WTC11 (cell line): ENCODE measurements at regions not wholly inside any gene's neighbourhood (a gene's known extent, or its start where the extent isn't known, plus 50 kb on each side); places are given as distances from the start of the nearest gene placed in this dataset.

Experiments used
- ATAC-seq: fragments of 200-7000 bp; cut with Tn5 transposase; 2 replicates; pipeline ENCODE4 v1.10.0; 2021; ENCODE audit warnings: mild to moderate bottlenecking, moderate library complexity
- CTCF ChIA-PET: fragments of 300-600 bp; sonication (Branson Sonifier 250); formaldehyde crosslinking; loops from one replicate; lab custom pipeline; 2021; ENCODE audit warnings: antibody characterized with exemption; lab: Charles Lee
- POLR2A ChIA-PET: fragments of 350-600 bp; sonication (Branson Sonifier 250); formaldehyde crosslinking; loops from one replicate; lab custom pipeline; 2021; ENCODE audit warnings: antibody characterized with exemption; lab: Charles Lee
- DNase-seq: peaks from one replicate; pipeline ENCODE4 v3.0.0; 2021; ENCODE audit warnings: low spot score
- H3K27ac Mint-ChIP-seq: 2 replicates; pipeline ENCODE4 v1.8.0; 2021; ENCODE audit warnings: mixed read lengths
- H3K27me3 Mint-ChIP-seq: 2 replicates; pipeline ENCODE4 v1.8.0; 2021; ENCODE audit warnings: low read depth, mild to moderate bottlenecking, moderate library complexity, mixed read lengths
- H3K36me3 Mint-ChIP-seq: 2 replicates; pipeline ENCODE4 v1.8.0; 2021; ENCODE audit warnings: mixed read lengths
- H3K4me1 Mint-ChIP-seq: 2 replicates; pipeline ENCODE4 v1.8.0; 2022; ENCODE audit warnings: mixed read lengths
- H3K4me3 Mint-ChIP-seq: 2 replicates; pipeline ENCODE4 v1.8.0; 2021; ENCODE audit warnings: mild to moderate bottlenecking, moderate library complexity, mixed read lengths
- H3K9me3 Mint-ChIP-seq: 2 replicates; pipeline ENCODE4 v1.8.0; 2021; ENCODE audit warnings: mixed read lengths
- AFF4 ChIP-seq: sonication (generic); formaldehyde crosslinking; IDR thresholded peaks from 2 replicates; pipeline ENCODE4 v1.8.1; 2023; ENCODE audit warnings: mild to moderate bottlenecking, missing genetic modification reagents, borderline replicate concordance
- ETV6 ChIP-seq: sonication (generic); formaldehyde crosslinking; IDR thresholded peaks from 2 replicates; pipeline ENCODE4 v1.8.1; 2022; ENCODE audit warnings: mild to moderate bottlenecking, missing genetic modification reagents
- FOXJ3 ChIP-seq: sonication (generic); formaldehyde crosslinking; IDR thresholded peaks from 2 replicates; pipeline ENCODE4 v1.9.0; 2021; ENCODE audit warnings: missing genetic modification reagents, mild to moderate bottlenecking, borderline replicate concordance
- HMGA2 ChIP-seq: fragments of 250-450 bp; sonication (Bioruptor Pico); IDR thresholded peaks from 2 replicates; pipeline ENCODE4 v1.4.0; 2021; ENCODE audit warnings: mild to moderate bottlenecking, moderate library complexity
- JUN ChIP-seq: sonication (generic); formaldehyde crosslinking; IDR thresholded peaks from 2 replicates; pipeline ENCODE4 v1.8.0; 2023; ENCODE audit warnings: mild to moderate bottlenecking, missing genetic modification reagents
- NFATC4 ChIP-seq: fragments of 250-450 bp; sonication (Bioruptor Pico); IDR thresholded peaks from 2 replicates; pipeline ENCODE4 v1.9.0; 2021; ENCODE audit warnings: mild to moderate bottlenecking
- NFYB ChIP-seq: sonication (generic); formaldehyde crosslinking; conservative IDR thresholded peaks from 2 replicates; pipeline ENCODE4 v1.8.0; 2022; ENCODE audit warnings: low read depth, missing genetic modification reagents
- PRDM15 ChIP-seq: sonication (generic); formaldehyde crosslinking; IDR thresholded peaks from 2 replicates; pipeline ENCODE4 v1.8.0; 2022; ENCODE audit warnings: missing genetic modification reagents
- PRRX2 ChIP-seq: fragments of 250-450 bp; sonication (Bioruptor Pico); IDR thresholded peaks from 2 replicates; pipeline ENCODE4 v1.8.0; 2021; ENCODE audit warnings: mild to moderate bottlenecking
- SMAD4 ChIP-seq: sonication (generic); formaldehyde crosslinking; IDR thresholded peaks from 2 replicates; pipeline ENCODE4 v1.8.0; 2022; ENCODE audit warnings: mild to moderate bottlenecking, missing genetic modification reagents
- SP1 ChIP-seq: sonication (generic); formaldehyde crosslinking; conservative IDR thresholded peaks from 2 replicates; pipeline ENCODE4 v1.8.1; 2022; ENCODE audit warnings: missing genetic modification reagents
- TEAD4 ChIP-seq: sonication (generic); formaldehyde crosslinking; IDR thresholded peaks from 2 replicates; pipeline ENCODE4 v1.8.0; 2022; ENCODE audit warnings: mild to moderate bottlenecking, missing genetic modification reagents
- ZBTB43 ChIP-seq: sonication (generic); formaldehyde crosslinking; IDR thresholded peaks from 2 replicates; pipeline ENCODE4 v1.8.1; 2023; ENCODE audit warnings: mild to moderate bottlenecking, missing genetic modification reagents
- ZNF138 ChIP-seq: sonication (generic); formaldehyde crosslinking; conservative IDR thresholded peaks from 2 replicates; pipeline ENCODE4 v1.8.1; 2022; ENCODE audit warnings: mild to moderate bottlenecking, moderate library complexity, missing genetic modification reagents
- ZNF423 ChIP-seq: fragments of 250-450 bp; sonication (Bioruptor Pico); IDR thresholded peaks from 2 replicates; pipeline ENCODE4 v2.1.2; 2022; ENCODE audit warnings: mild to moderate bottlenecking, moderate library complexity
- TF ChIP-seq, protein P1 (sequence below): fragments of 250-450 bp; sonication (Bioruptor Pico); IDR thresholded peaks from 2 replicates; pipeline ENCODE4 v1.9.0; 2021; ENCODE audit warnings: mild to moderate bottlenecking, borderline replicate concordance
- TF ChIP-seq, protein P2 (sequence below): sonication (generic); formaldehyde crosslinking; IDR thresholded peaks from 2 replicates; pipeline ENCODE4 v1.8.0; 2022; ENCODE audit warnings: mild to moderate bottlenecking, missing genetic modification reagents
- TF ChIP-seq, protein P3 (sequence below): sonication (generic); formaldehyde crosslinking; IDR thresholded peaks from 2 replicates; pipeline ENCODE4 v1.8.0; 2022; ENCODE audit warnings: mild to moderate bottlenecking, missing genetic modification reagents

DNA sequence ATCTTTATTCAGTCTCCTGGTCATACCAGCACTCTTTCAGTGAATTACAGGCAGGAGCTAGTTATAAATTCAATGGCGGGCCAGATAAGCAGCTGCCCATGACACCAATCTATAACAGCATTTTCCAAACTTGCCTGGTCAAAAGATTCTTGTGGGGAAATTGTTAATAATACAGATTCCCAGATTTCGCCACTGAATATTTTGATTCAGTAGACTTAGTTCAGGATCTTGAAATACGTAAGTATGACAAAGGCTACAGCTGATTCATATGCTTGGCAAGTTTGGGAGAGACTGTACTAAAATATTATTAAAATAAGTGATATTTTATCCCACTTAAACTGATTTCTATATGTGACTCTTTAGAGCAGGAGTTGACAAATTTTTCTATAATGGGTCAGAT, 119.3 kb downstream of the TMCO5A start:
- ChIA-PET POLR2A (no interaction called here), CTCF (no interaction called here)
- H3K4me3 Mint-ChIP-seq, result no peak overlapping the region
- no peak for DNase-seq
- H3K4me1 Mint-ChIP-seq, result peaks cover 16% of the 10 kb centered on the region
- no peaks in the 10 kb centered on the region for H3K9me3 Mint-ChIP-seq
- TF ChIP-seq AFF4 (CRISPR knock-in tag) (no peak), NFYB (CRISPR knock-in tag) (no peak), TEAD4 (CRISPR knock-in tag) (no peak), NFATC4 (CRISPR knock-in tag) (no peak), PRRX2 (no peak)
- TF ChIP-seq, protein P1, sequence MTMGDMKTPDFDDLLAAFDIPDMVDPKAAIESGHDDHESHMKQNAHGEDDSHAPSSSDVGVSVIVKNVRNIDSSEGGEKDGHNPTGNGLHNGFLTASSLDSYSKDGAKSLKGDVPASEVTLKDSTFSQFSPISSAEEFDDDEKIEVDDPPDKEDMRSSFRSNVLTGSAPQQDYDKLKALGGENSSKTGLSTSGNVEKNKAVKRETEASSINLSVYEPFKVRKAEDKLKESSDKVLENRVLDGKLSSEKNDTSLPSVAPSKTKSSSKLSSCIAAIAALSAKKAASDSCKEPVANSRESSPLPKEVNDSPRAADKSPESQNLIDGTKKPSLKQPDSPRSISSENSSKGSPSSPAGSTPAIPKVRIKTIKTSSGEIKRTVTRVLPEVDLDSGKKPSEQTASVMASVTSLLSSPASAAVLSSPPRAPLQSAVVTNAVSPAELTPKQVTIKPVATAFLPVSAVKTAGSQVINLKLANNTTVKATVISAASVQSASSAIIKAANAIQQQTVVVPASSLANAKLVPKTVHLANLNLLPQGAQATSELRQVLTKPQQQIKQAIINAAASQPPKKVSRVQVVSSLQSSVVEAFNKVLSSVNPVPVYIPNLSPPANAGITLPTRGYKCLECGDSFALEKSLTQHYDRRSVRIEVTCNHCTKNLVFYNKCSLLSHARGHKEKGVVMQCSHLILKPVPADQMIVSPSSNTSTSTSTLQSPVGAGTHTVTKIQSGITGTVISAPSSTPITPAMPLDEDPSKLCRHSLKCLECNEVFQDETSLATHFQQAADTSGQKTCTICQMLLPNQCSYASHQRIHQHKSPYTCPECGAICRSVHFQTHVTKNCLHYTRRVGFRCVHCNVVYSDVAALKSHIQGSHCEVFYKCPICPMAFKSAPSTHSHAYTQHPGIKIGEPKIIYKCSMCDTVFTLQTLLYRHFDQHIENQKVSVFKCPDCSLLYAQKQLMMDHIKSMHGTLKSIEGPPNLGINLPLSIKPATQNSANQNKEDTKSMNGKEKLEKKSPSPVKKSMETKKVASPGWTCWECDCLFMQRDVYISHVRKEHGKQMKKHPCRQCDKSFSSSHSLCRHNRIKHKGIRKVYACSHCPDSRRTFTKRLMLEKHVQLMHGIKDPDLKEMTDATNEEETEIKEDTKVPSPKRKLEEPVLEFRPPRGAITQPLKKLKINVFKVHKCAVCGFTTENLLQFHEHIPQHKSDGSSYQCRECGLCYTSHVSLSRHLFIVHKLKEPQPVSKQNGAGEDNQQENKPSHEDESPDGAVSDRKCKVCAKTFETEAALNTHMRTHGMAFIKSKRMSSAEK (CRISPR knock-in tag), result no peak
- no peaks in the 10 kb centered on the region for H3K36me3 Mint-ChIP-seq
- H3K27ac Mint-ChIP-seq, result no peak overlapping the region
- ATAC-seq, result no peak
- H3K27me3 Mint-ChIP-seq, result no peaks in the 10 kb centered on the region

GRCh38 chr15:38054488-38054887, 120.0 kb downstream of the TMCO5A start:
- H3K36me3 Mint-ChIP-seq, result no peaks in the 10 kb centered on the region
- POLR2A ChIA-PET, result no interaction called here
- DNase-seq, result no peak
- H3K27me3 Mint-ChIP-seq, result no peaks in the 10 kb centered on the region
- TF ChIP-seq JUN (CRISPR knock-in tag) (no peak), SP1 (no peak), SMAD4 (CRISPR knock-in tag) (no peak), PRRX2 (no peak), ZBTB43 (no peak), PRDM15 (CRISPR knock-in tag) (no peak), ZNF423 (CRISPR knock-in tag) (no peak), ZNF138 (no peak), FOXJ3 (CRISPR knock-in tag) (no peak), HMGA2 (CRISPR knock-in tag) (no peak), ETV6 (CRISPR knock-in tag) (no peak)
- TF ChIP-seq, protein P2, sequence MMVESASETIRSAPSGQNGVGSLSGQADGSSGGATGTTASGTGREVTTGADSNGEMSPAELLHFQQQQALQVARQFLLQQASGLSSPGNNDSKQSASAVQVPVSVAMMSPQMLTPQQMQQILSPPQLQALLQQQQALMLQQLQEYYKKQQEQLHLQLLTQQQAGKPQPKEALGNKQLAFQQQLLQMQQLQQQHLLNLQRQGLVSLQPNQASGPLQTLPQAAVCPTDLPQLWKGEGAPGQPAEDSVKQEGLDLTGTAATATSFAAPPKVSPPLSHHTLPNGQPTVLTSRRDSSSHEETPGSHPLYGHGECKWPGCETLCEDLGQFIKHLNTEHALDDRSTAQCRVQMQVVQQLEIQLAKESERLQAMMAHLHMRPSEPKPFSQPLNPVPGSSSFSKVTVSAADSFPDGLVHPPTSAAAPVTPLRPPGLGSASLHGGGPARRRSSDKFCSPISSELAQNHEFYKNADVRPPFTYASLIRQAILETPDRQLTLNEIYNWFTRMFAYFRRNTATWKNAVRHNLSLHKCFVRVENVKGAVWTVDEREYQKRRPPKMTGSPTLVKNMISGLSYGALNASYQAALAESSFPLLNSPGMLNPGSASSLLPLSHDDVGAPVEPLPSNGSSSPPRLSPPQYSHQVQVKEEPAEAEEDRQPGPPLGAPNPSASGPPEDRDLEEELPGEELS (CRISPR knock-in tag), result no peak
- TF ChIP-seq, protein P3, sequence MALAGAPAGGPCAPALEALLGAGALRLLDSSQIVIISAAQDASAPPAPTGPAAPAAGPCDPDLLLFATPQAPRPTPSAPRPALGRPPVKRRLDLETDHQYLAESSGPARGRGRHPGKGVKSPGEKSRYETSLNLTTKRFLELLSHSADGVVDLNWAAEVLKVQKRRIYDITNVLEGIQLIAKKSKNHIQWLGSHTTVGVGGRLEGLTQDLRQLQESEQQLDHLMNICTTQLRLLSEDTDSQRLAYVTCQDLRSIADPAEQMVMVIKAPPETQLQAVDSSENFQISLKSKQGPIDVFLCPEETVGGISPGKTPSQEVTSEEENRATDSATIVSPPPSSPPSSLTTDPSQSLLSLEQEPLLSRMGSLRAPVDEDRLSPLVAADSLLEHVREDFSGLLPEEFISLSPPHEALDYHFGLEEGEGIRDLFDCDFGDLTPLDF (CRISPR knock-in tag), result no peak
- CTCF ChIA-PET, result no interaction called here
- H3K27ac Mint-ChIP-seq, result no peak overlapping the region
- no peaks in the 10 kb centered on the region for H3K9me3 Mint-ChIP-seq
- no peak overlapping the region for H3K4me3 Mint-ChIP-seq
- H3K4me1 Mint-ChIP-seq, result peaks cover 23% of the 10 kb centered on the region
- ATAC-seq, result no peak
